CD4-positive, alpha-beta memory T cell (primary cell): ENCODE measurements at regions not wholly inside any gene's neighbourhood (a gene's known extent, or its start where the extent isn't known, plus 50 kb on each side); places are given as distances from the start of the nearest gene placed in this dataset.
"Not testable (repeated sequence)": the region's sequence is repeated elsewhere in the genome, so short reads cannot be mapped to it uniquely, and the experiment has no call there.

ENCODE experiments used
- CTCF ChIA-PET: fragments of 350-600 bp; sonication (Branson Sonifier 250); formaldehyde crosslinking; loops from one replicate; lab custom pipeline; 2021; ENCODE audit warnings: inconsistent platforms; ENCODE audit not compliant: partially characterized antibody; lab: Charles Lee
- POLR2A ChIA-PET: fragments of 350-600 bp; sonication (Branson Sonifier 250); formaldehyde crosslinking; loops from one replicate; lab custom pipeline; 2021; ENCODE audit not compliant: partially characterized antibody; lab: Charles Lee
- DNase-seq, 5 donors: peaks; one replicate each; pipeline versions ENCODE4 v3.0.0 to v3.0.0-alpha.2; 2020 to 2022; ENCODE audit warnings: mixed read lengths in 1 of 5
- H3K27ac ChIP-seq: one replicate; pipeline ENCODE4 v1.7.0; 2013; ENCODE audit warnings: low read depth, low read length
- H3K27me3 ChIP-seq: 2 replicates; pipeline ENCODE4 v1.7.0; 2013; ENCODE audit warnings: mild to moderate bottlenecking, low read length, moderate library complexity; ENCODE audit not compliant: insufficient read depth
- H3K36me3 ChIP-seq: 2 replicates; pipeline ENCODE4 v1.7.0; 2013; ENCODE audit warnings: mild to moderate bottlenecking, low read length, moderate library complexity; ENCODE audit not compliant: insufficient read depth
- H3K4me1 ChIP-seq: 2 replicates; pipeline ENCODE4 v1.7.0; 2013; ENCODE audit warnings: mild to moderate bottlenecking, low read length, moderate library complexity; ENCODE audit not compliant: insufficient read depth
- H3K4me3 ChIP-seq, 2 donors: one replicate each; pipeline ENCODE4 v1.7.0; 2013; ENCODE audit warnings: low read length in 2 of 2, mild to moderate bottlenecking in 1 of 2
- H3K9me3 ChIP-seq, 2 donors: one replicate each; pipeline ENCODE4 v1.7.0; 2013; ENCODE audit warnings: low read length in 2 of 2, control low read depth in 1 of 2; ENCODE audit not compliant: control insufficient read depth in 1 of 2
- H3K27ac Mint-ChIP-seq, 7 donors: one replicate each; pipeline ENCODE4 v1.8.0; 2020 to 2021; ENCODE audit warnings: mixed read lengths in 7 of 7, mild to moderate bottlenecking in 6 of 7, inconsistent platforms in 3 of 7, moderate library complexity in 3 of 7
- H3K27me3 Mint-ChIP-seq, 2 donors: one replicate each; pipeline ENCODE4 v1.8.0; 2020 to 2021; ENCODE audit warnings: mixed read lengths in 2 of 2
- H3K36me3 Mint-ChIP-seq, 2 donors: one replicate each; pipeline ENCODE4 v1.8.0; 2020 to 2021; ENCODE audit warnings: mixed read lengths in 2 of 2, inconsistent platforms in 1 of 2, mild to moderate bottlenecking in 1 of 2
- H3K4me1 Mint-ChIP-seq, 4 donors: one replicate each; pipeline ENCODE4 v1.8.0; 2020 to 2021; ENCODE audit warnings: mixed read lengths in 4 of 4, mild to moderate bottlenecking in 1 of 4
- H3K4me3 Mint-ChIP-seq, 8 donors: one replicate each; pipeline ENCODE4 v1.8.0; 2020 to 2021; ENCODE audit warnings: mixed read lengths in 8 of 8, mild to moderate bottlenecking in 7 of 8, moderate library complexity in 6 of 8, inconsistent platforms in 3 of 8
- H3K9me3 Mint-ChIP-seq, 8 donors: one replicate each; pipeline ENCODE4 v1.8.0; 2020 to 2021; ENCODE audit warnings: mixed read lengths in 8 of 8, mild to moderate bottlenecking in 5 of 8, inconsistent platforms in 3 of 8, moderate library complexity in 1 of 8
- intact Hi-C: fragments of 100-400 bp; cut with micrococcal nuclease; formaldehyde crosslinking; loops from one replicate; pipeline ENCODE4 v1.15.1; 2023

DNA sequence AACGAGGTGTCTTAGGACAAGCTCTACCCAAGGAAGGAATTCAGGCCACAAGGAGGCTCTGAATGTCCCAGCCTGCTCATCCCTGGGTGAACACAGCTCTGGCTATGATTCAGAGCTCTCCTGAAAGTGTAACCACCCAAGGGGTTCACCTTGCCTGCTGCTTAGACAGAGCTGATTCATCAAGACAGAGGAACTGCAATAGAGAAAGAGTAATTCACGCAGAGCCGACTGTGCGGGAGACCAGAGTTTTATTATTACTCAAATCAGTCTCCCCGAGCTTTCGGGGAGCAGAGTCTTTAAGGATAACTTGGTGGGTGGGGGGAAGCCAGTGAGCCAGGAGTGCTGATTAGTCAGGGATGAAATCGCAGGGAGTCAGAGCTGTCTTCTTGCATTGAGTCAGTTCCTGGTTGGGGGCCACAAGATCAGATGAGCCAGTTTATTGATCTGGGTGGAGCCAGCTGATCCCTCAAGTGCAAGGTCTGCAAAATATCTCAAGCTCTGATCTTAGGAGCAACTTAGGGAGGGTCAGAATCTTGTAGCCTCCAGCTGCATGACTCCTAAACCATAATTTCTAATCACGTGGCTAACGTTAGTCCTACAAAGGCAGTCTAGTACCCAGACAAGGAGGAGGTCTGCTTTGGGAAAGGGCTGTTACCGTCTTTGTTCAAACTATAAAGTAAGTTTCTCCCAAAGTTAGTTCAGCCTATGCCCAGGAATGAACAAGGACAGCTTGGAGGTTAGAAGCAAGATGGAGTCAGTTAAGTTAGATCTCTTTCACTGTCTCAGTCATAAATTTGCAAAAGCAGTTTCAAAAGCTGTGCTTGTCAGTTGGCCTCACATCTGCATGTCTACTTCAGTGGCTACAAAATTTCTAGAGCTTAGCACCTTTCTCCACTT is 123.4 kb upstream of the DAPK1 start:
- H3K36me3 ChIP-seq, intact Hi-C loops, H3K4me3 ChIP-seq, H3K27ac ChIP-seq, H3K9me3 ChIP-seq, H3K27ac Mint-ChIP-seq, H3K27me3 ChIP-seq, H3K4me1 ChIP-seq, H3K4me1 Mint-ChIP-seq, CTCF ChIA-PET, POLR2A ChIA-PET, H3K4me3 Mint-ChIP-seq, H3K36me3 Mint-ChIP-seq, H3K9me3 Mint-ChIP-seq, DNase-seq: not testable (repeated sequence)
- peaks cover 13 to 25% of the 10 kb centered on the region in 2 donors for H3K27me3 Mint-ChIP-seq

DNA sequence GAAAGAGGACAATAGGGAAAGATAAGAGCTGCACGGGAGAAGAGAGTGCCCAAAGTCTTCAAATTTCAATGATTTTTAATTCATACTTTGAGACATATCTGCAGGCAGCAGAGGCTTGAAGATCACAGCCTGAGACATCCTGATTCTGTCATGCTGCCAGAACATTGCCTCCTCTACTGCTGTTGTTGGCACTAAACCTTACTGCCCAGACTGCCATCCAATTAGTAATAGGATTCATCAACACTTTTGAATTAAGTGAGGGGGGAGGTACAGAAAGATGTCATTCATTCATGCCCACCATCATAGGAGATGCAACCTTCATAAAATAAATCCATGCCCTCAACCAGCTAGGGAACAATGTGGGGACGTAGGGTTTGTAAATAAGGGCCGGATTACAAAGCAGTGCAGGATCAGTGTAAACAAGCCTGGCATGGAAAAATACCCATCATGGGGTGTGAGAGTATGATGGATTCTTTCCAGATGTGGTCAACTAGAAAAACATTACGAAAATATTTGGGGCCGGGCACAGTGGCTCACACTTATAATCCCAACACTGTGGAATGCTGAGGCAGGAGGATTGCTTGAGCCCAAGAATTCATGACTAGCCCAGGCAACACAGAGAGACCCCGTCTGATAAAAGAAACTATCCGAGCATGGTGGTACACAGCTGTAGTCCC is 122.1 kb upstream of the DAPK1 start:
- CTCF ChIA-PET, result no interaction called here
- Histone ChIP-seq H3K27me3 (no peaks in the 10 kb centered on the region), H3K36me3 (no peaks in the 10 kb centered on the region), H3K27ac (no peak overlapping the region), H3K4me1 (no peaks in the 10 kb centered on the region), H3K9me3 (no peaks in the 10 kb centered on the region), H3K4me3 (no peak overlapping the region)
- intact Hi-C loops, result no loop called here
- H3K4me1 Mint-ChIP-seq, result no peaks in the 10 kb centered on the region
- peaks cover 11 to 21% of the 10 kb centered on the region in 2 donors for H3K27me3 Mint-ChIP-seq
- peaks cover 0 to 2% (median 0%) of the 10 kb centered on the region in 8 donors for H3K9me3 Mint-ChIP-seq
- H3K27ac Mint-ChIP-seq, result no peak overlapping the region
- no peaks in the 10 kb centered on the region for H3K36me3 Mint-ChIP-seq
- H3K4me3 Mint-ChIP-seq, result no peak overlapping the region
- POLR2A ChIA-PET, result no interaction called here
- DNase-seq, result no peak

DNA sequence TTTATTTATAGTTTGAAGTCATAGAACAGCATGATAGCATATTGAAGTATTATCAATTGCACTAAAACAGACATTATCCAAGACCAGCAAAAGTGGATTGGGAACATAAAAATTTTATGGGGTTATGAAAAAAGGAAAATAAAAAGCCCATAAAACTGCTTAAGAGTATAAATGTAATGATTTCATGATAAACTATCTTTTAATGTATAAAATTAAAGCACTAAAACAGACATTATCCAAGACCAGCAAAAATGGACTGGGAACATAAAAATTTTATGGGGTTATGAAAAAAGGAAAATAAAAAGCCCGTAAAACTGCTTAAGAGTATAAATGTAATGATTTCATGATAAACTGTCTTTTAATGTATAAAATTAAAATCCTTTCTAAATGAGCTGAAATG is 119.0 kb upstream of the DAPK1 start:
- Histone ChIP-seq H3K27ac (no peak overlapping the region), H3K4me1 (no peaks in the 10 kb centered on the region), H3K27me3 (no peaks in the 10 kb centered on the region), H3K36me3 (no peaks in the 10 kb centered on the region), H3K4me3 (no peak overlapping the region), H3K9me3 (no peaks in the 10 kb centered on the region)
- CTCF ChIA-PET, result no interaction called here
- DNase-seq, result no peak
- POLR2A ChIA-PET, result no interaction called here
- intact Hi-C loops, result no loop called here
- no peaks in the 10 kb centered on the region for H3K36me3 Mint-ChIP-seq
- no peaks in the 10 kb centered on the region for H3K4me1 Mint-ChIP-seq
- no peak overlapping the region for H3K27ac Mint-ChIP-seq
- no peak overlapping the region for H3K4me3 Mint-ChIP-seq
- peaks cover 8 to 14% of the 10 kb centered on the region in 2 donors for H3K27me3 Mint-ChIP-seq
- peaks cover 0 to 2% (median 0%) of the 10 kb centered on the region in 8 donors for H3K9me3 Mint-ChIP-seq

DNA sequence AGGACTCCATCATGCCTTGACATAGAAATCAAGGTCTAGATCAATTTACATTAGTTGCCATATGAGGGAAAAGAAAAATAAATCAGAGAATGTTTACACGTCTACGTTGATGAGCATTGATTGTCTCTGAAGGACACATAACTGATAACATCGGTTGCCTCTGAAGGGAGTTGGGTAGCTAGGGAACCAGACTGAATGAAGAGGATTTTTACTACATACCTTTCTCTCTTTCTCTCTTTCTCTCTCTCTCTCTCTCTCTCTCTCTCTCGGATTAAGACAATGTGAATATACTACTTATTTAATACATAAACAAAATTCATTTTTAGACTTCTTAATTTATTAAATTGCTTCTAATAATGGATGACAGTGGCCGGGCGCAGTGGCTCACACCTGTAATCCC is 118.4 kb upstream of the DAPK1 start:
- Mint-ChIP-seq H3K4me1 (no peaks in the 10 kb centered on the region), H3K9me3 (peaks cover 0 to 2% (median 0%) of the 10 kb centered on the region in 8 donors), H3K27ac (no peak overlapping the region), H3K4me3 (no peak overlapping the region), H3K27me3 (peaks cover 3 to 8% of the 10 kb centered on the region in 2 donors), H3K36me3 (no peaks in the 10 kb centered on the region)
- Histone ChIP-seq H3K27me3 (no peaks in the 10 kb centered on the region), H3K27ac (no peak overlapping the region), H3K9me3 (no peaks in the 10 kb centered on the region), H3K4me3 (no peak overlapping the region), H3K36me3 (no peaks in the 10 kb centered on the region), H3K4me1 (no peaks in the 10 kb centered on the region)
- ChIA-PET POLR2A (no interaction called here), CTCF (no interaction called here)
- DNase-seq, result no peak
- intact Hi-C loops, result no loop called here

DNA sequence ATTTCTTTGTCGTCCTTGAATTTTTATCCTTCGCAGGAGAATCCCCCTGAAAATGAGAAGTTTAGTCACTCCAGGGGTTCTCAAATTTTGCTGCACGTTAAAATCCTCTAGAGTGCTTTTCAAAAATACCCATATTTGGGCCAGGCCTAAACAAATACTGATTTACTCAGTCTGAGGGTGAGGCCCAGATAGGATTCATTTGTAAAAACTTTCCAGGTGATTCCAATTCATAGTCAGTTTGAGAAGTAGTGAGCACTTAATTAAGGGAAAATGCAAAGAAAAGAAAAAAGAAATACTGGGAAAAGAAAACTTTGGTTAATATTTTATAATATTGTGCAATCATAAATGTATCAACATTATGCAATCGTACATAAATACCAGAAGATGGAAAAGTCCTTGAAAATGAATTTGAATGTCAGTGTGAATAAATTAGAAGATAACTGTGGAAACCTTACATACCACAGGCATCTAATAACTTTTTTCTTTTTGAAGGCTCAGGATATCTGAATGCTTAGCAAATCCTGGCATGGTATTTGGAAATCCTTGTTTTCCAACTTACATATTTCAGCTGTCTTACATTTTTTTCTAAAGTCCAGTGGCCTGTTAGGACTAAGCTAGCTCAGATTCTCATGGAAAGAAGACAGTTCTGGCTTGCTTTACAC is 116.5 kb upstream of the DAPK1 start:
- CTCF ChIA-PET, result no interaction called here
- no peaks in the 10 kb centered on the region for H3K36me3 Mint-ChIP-seq
- Histone ChIP-seq H3K4me1 (no peaks in the 10 kb centered on the region), H3K27me3 (no peaks in the 10 kb centered on the region), H3K4me3 (no peak overlapping the region), H3K27ac (no peak overlapping the region), H3K9me3 (no peaks in the 10 kb centered on the region), H3K36me3 (no peaks in the 10 kb centered on the region)
- no peak overlapping the region for H3K4me3 Mint-ChIP-seq
- DNase-seq, result no peak
- H3K4me1 Mint-ChIP-seq, result no peaks in the 10 kb centered on the region
- H3K9me3 Mint-ChIP-seq, result peaks cover 0 to under 1% (median 0%) of the 10 kb centered on the region in 8 donors
- H3K27me3 Mint-ChIP-seq, result peaks cover 0 to 3% of the 10 kb centered on the region in 2 donors
- POLR2A ChIA-PET, result no interaction called here
- H3K27ac Mint-ChIP-seq, result no peak overlapping the region
- intact Hi-C loops, result no loop called here

DNA sequence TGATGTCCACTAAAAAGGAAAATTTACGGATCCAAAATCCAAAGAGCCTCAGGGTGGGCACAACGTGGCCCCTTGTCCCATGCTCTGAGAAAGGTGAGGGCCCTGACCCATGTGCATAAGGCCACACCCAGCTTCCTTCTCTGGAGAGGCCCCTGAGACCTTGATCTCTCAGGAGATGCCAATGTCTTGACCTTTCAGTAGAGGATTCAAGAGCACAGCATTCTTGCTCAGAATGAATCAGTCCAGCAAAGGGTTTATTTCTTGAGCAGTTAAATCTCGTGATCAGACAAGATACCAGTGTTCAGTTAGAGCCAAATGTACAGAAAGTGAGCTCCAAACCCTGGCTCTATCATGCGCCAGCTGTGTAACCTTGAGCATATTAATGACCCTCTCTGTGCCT is 115.9 kb upstream of the DAPK1 start:
- POLR2A ChIA-PET, result no interaction called here
- Histone ChIP-seq H3K9me3 (no peaks in the 10 kb centered on the region), H3K36me3 (no peaks in the 10 kb centered on the region), H3K27me3 (no peaks in the 10 kb centered on the region), H3K4me3 (no peak overlapping the region), H3K27ac (no peak overlapping the region), H3K4me1 (no peaks in the 10 kb centered on the region)
- Mint-ChIP-seq H3K27me3 (peaks cover 0 to 3% of the 10 kb centered on the region in 2 donors), H3K4me1 (no peaks in the 10 kb centered on the region), H3K36me3 (no peaks in the 10 kb centered on the region), H3K4me3 (no peak overlapping the region), H3K9me3 (peaks cover 0 to 1% (median 0%) of the 10 kb centered on the region in 8 donors), H3K27ac (no peak overlapping the region)
- intact Hi-C loops, result no loop called here
- DNase-seq, result no peak
- CTCF ChIA-PET, result no interaction called here

DNA sequence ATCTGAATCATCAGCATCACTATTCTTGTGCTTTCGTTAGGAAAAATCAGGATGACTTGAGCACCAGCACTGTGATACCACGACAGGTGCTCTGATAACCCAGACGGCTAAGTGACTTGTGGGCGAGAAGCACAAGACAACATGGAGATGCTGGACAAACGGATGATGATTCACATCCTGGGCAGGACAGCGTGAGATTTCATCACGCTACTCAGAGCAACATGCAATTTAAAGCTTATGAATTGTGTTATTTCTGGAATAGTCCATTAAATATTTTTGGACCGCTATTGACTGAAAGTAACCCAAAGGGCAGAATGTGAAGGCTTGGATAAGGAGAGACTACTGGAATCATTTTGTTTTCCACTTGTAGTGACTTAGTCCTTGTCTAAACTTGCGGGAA is 114.8 kb upstream of the DAPK1 start:
- Histone ChIP-seq H3K4me1 (no peaks in the 10 kb centered on the region), H3K9me3 (no peaks in the 10 kb centered on the region), H3K36me3 (no peaks in the 10 kb centered on the region), H3K27ac (no peak overlapping the region), H3K27me3 (no peaks in the 10 kb centered on the region), H3K4me3 (no peak overlapping the region)
- Mint-ChIP-seq H3K27me3 (peaks cover 1 to 5% of the 10 kb centered on the region in 2 donors), H3K4me3 (no peak overlapping the region), H3K27ac (no peak overlapping the region), H3K4me1 (no peaks in the 10 kb centered on the region), H3K36me3 (no peaks in the 10 kb centered on the region), H3K9me3 (peaks cover 0 to 1% (median 0%) of the 10 kb centered on the region in 8 donors)
- POLR2A ChIA-PET, result no interaction called here
- DNase-seq, result no peak
- CTCF ChIA-PET, result no interaction called here
- intact Hi-C loops, result no loop called here
